Smooth muscle cell (in vitro differentiated cells): ENCODE measurements at regions not wholly inside any gene's neighbourhood (a gene's known extent, or its start where the extent isn't known, plus 50 kb on each side); places are given as distances from the start of the nearest gene placed in this dataset.

Experiments
- DNase-seq: peaks from one replicate; lab custom pipeline; 2025; ENCODE audit not compliant: unreplicated experiment; lab: John Stamatoyannopoulos, UW
- H2AFZ ChIP-seq: fragments of 200-600 bp; sonication (generic); 2 replicates; pipeline ENCODE4 v1.6.0; 2016; ENCODE audit warnings: antibody characterized with exemption, low read depth, mild to moderate bottlenecking
- H3F3A ChIP-seq: fragments of 200-600 bp; sonication (generic); 2 replicates; pipeline ENCODE4 v1.6.0; 2017; ENCODE audit warnings: antibody characterized with exemption, low read depth
- H3K27ac ChIP-seq: fragments of 200-600 bp; sonication (generic); 2 replicates; pipeline ENCODE4 v1.5.1; 2016; ENCODE audit warnings: low read depth, mild to moderate bottlenecking
- H3K27me3 ChIP-seq: fragments of 200-600 bp; sonication (generic); 2 replicates; pipeline ENCODE4 v1.6.1; 2016; ENCODE audit warnings: low read depth, mild to moderate bottlenecking
- H3K36me3 ChIP-seq: fragments of 200-600 bp; sonication (generic); 2 replicates; pipeline ENCODE4 v1.5.1; 2016; ENCODE audit warnings: low read depth
- H3K4me1 ChIP-seq: fragments of 200-600 bp; sonication (generic); 2 replicates; pipeline ENCODE4 v1.5.1; 2016; ENCODE audit warnings: low read depth
- H3K4me2 ChIP-seq: fragments of 200-600 bp; sonication (generic); 2 replicates; pipeline ENCODE4 v1.6.0; 2016; ENCODE audit warnings: mild to moderate bottlenecking
- H3K4me3 ChIP-seq: fragments of 200-600 bp; sonication (generic); 2 replicates; pipeline ENCODE4 v1.5.1; 2016; ENCODE audit warnings: mild to moderate bottlenecking
- H3K79me2 ChIP-seq: fragments of 200-600 bp; sonication (generic); 2 replicates; pipeline ENCODE4 v1.6.0; 2016; ENCODE audit warnings: low read depth, mild to moderate bottlenecking
- H3K9ac ChIP-seq: fragments of 200-600 bp; sonication (generic); 2 replicates; pipeline ENCODE4 v1.6.0; 2016; ENCODE audit warnings: low read depth
- H3K9me3 ChIP-seq: fragments of 200-600 bp; sonication (generic); replicated peaks from 2 replicates; pipeline ENCODE4 v1.5.1; 2016; ENCODE audit warnings: low read depth
- H4K20me1 ChIP-seq: fragments of 200-600 bp; sonication (generic); 2 replicates; pipeline ENCODE4 v1.6.0; 2016; ENCODE audit warnings: low read depth
- CTCF ChIP-seq: fragments of 200-600 bp; sonication (generic); IDR thresholded peaks from 2 replicates; pipeline ENCODE4 v1.5.1; 2017; ENCODE audit warnings: borderline replicate concordance, mild to moderate bottlenecking, antibody characterized with exemption; ENCODE audit not compliant: insufficient read depth, poor library complexity, severe bottlenecking
- WGBS: methylation state at CpG from one replicate; pipeline ENCODE4 v1.1.7; 2016; ENCODE audit warnings: low lambda C conversion rate; 5-methylcytosine and 5-hydroxymethylcytosine counted together

DNA sequence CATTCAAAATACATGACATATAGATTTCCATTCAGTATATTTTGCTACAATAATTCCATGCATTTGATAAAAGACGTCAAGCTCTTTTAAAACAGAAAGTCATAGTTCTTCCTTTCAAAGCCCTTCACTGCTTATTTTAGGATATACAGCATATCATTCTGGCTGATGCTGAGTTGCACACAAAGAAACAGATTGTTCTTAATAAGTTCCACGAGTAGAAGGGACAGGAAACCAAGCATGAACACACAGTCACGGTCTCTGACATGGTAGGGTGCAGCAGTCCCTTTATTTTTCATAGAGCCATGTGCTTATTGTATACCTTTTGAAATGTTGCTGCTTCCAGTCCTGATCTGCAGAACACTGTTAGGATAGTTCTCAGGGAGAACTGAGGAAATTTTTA is 85.4 kb downstream of the MAGEB10 start:
- Histone ChIP-seq H3F3A (no peaks in the 10 kb centered on the region), H3K9me3 (no peaks in the 10 kb centered on the region), H3K79me2 (no peaks in the 10 kb centered on the region), H2AFZ (no peak overlapping the region), H3K9ac (no peak overlapping the region), H4K20me1 (no peaks in the 10 kb centered on the region), H3K27ac (no peak overlapping the region), H3K27me3 (no peaks in the 10 kb centered on the region), H3K36me3 (no peaks in the 10 kb centered on the region), H3K4me1 (no peaks in the 10 kb centered on the region), H3K4me2 (no peak overlapping the region), H3K4me3 (no peak overlapping the region)
- no peak for TF ChIP-seq CTCF
- no peak for DNase-seq
- 59% methylated on average over 3 of the region's 3 CpGs for WGBS

- no peaks in the 10 kb centered on the region for H3F3A ChIP-seq
- no peaks in the 10 kb centered on the region for H3K79me2 ChIP-seq
- H3K9ac ChIP-seq = no peak overlapping the region
- WGBS = 83% methylated on average over 1 of the region's 1 CpG
- no peaks in the 10 kb centered on the region for H4K20me1 ChIP-seq
- no peak for DNase-seq
- H3K27me3 ChIP-seq = no peaks in the 10 kb centered on the region
- H3K36me3 ChIP-seq = no peaks in the 10 kb centered on the region
- no peak overlapping the region for H3K27ac ChIP-seq
- no peaks in the 10 kb centered on the region for H3K4me1 ChIP-seq
- H3K4me3 ChIP-seq = no peak overlapping the region
- no peak overlapping the region for H2AFZ ChIP-seq
- H3K4me2 ChIP-seq = no peak overlapping the region
- no peaks in the 10 kb centered on the region for H3K9me3 ChIP-seq
- no peak for TF ChIP-seq CTCF
These were observed 82.8 kb downstream of the MAGEB10 start for GRCh38 chrX:27890611-27891010.

DNA sequence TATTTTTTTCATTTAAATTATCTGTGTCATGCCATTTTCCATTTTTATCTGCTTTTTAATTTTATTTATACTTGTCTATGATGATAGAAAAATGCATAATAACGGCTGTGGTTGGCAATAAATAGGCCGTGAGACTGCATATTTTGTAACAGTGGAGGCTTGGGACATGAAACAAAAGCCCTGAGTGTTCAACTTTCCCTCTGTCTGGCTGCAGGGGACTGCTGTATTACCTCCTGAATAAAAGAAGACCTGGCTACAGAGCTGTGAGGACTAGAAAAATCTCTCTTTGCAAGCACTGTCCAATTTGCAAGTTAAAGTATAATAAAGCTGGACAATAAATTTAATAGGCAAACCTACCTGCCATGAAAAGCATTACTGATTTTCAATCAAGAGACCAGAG is 82.1 kb downstream of the MAGEB10 start:
- Histone ChIP-seq H3K27ac (no peak overlapping the region), H4K20me1 (no peaks in the 10 kb centered on the region), H3F3A (no peaks in the 10 kb centered on the region), H3K36me3 (no peaks in the 10 kb centered on the region), H3K79me2 (no peaks in the 10 kb centered on the region), H3K4me2 (no peak overlapping the region), H3K27me3 (no peaks in the 10 kb centered on the region), H3K4me1 (no peaks in the 10 kb centered on the region), H3K4me3 (no peak overlapping the region), H3K9ac (no peak overlapping the region), H2AFZ (no peak overlapping the region), H3K9me3 (no peaks in the 10 kb centered on the region)
- DNase-seq = no peak
- WGBS = 60% methylated on average over 2 of the region's 2 CpGs
- TF ChIP-seq CTCF = no peak

GRCh38 chrX:27884654-27885053 is 76.9 kb downstream of the MAGEB10 start:
- Histone ChIP-seq H3K27me3 (no peaks in the 10 kb centered on the region), H3K79me2 (no peaks in the 10 kb centered on the region), H3K4me1 (peaks cover 5% of the 10 kb centered on the region), H3K4me3 (no peak overlapping the region), H3K9ac (no peak overlapping the region), H4K20me1 (no peaks in the 10 kb centered on the region), H3K27ac (no peak overlapping the region), H2AFZ (no peak overlapping the region), H3F3A (no peaks in the 10 kb centered on the region), H3K36me3 (no peaks in the 10 kb centered on the region), H3K4me2 (no peak overlapping the region), H3K9me3 (no peaks in the 10 kb centered on the region)
- TF ChIP-seq CTCF = no peak
- no peak for DNase-seq
- WGBS = 57% methylated on average over 5 of the region's 5 CpGs
